H1 (cell line): ENCODE measurements at regions not wholly inside any gene's neighbourhood (a gene's known extent, or its start where the extent isn't known, plus 50 kb on each side); places are given as distances from the start of the nearest gene placed in this dataset.

Source experiments
- CTCF ChIA-PET: fragments of 300-600 bp; sonication (Branson Sonifier 250); formaldehyde crosslinking; loops from one replicate; lab custom pipeline; 2021; ENCODE audit not compliant: partially characterized antibody; lab: Charles Lee
- POLR2A ChIA-PET: fragments of 300-600 bp; sonication (Branson Sonifier 250); formaldehyde crosslinking; loops from one replicate; lab custom pipeline; 2021; ENCODE audit warnings: inconsistent platforms; ENCODE audit not compliant: partially characterized antibody; lab: Charles Lee
- DNase-seq, 2 experiments: peaks; one replicate each; pipeline versions ENCODE4 v3.0.0 to v3.0.0-alpha.2; 2010 to 2022; ENCODE audit warnings: low spot score in 2 of 2, low read depth in 1 of 2, mixed read lengths in 1 of 2
- FAIRE-seq: peaks from 2 replicates; lab custom pipeline; 2011; peaks lifted over from hg19 to GRCh38; lab: Jason Lieb, UNC
- H2AFZ ChIP-seq: 2 replicates; pipeline ENCODE4 v1.8.1; 2012; ENCODE audit warnings: low read length, inconsistent platforms
- H2AK5ac ChIP-seq: 2 replicates; pipeline ENCODE4 v1.6.1; 2013; ENCODE audit warnings: low read depth, low read length
- H2BK120ac ChIP-seq: replicated peaks from 2 replicates; pipeline ENCODE3; 2013; ENCODE audit warnings: low read depth, low read length, inconsistent platforms
- H2BK12ac ChIP-seq: 2 replicates; pipeline ENCODE4 v1.6.1; 2013; ENCODE audit warnings: low read depth, low read length
- H2BK15ac ChIP-seq: 2 replicates; pipeline ENCODE4 v1.6.1; 2013; ENCODE audit warnings: low read length
- H2BK20ac ChIP-seq: 2 replicates; pipeline ENCODE4 v1.6.1; 2013; ENCODE audit warnings: low read length
- H2BK5ac ChIP-seq: 2 replicates; pipeline ENCODE4 v1.6.1; 2013; ENCODE audit warnings: low read depth, low read length
- H3K14ac ChIP-seq: 2 replicates; pipeline ENCODE4 v1.6.1; 2013; ENCODE audit warnings: inconsistent platforms; ENCODE audit not compliant: insufficient read length
- H3K18ac ChIP-seq: 2 replicates; pipeline ENCODE4 v1.6.1; 2013; ENCODE audit warnings: low read length; ENCODE audit errors: extremely low read depth
- H3K23ac ChIP-seq: 2 replicates; pipeline ENCODE4 v1.6.1; 2013; ENCODE audit warnings: inconsistent platforms; ENCODE audit not compliant: insufficient read length
- H3K23me2 ChIP-seq: 2 replicates; pipeline ENCODE4 v1.6.1; 2013; ENCODE audit warnings: low read depth, low read length
- H3K27ac ChIP-seq: 2 replicates; pipeline ENCODE4 v1.6.1; 2011; ENCODE audit warnings: low read depth, low read length, inconsistent platforms
- H3K27me3 ChIP-seq, 4 experiments: replicated peaks in 1 of 4; 1 replicate in 1 of 4; 2 replicates in 3 of 4; pipeline versions ENCODE4 v1.6.1 to v1.8.1; 2011 to 2013; ENCODE audit warnings: low read length in 3 of 4, mild to moderate bottlenecking in 3 of 4, inconsistent platforms in 2 of 4, mixed read lengths in 2 of 4, moderate library complexity in 1 of 4; ENCODE audit not compliant: control insufficient read depth in 3 of 4, insufficient read depth in 3 of 4; ENCODE audit errors: extremely low read depth in 1 of 4
- H3K36me3 ChIP-seq, 4 experiments: 2 replicates each; pipeline versions ENCODE4 v1.6.1 to v1.8.1; 2011 to 2013; ENCODE audit warnings: mild to moderate bottlenecking in 4 of 4, low read length in 3 of 4, moderate library complexity in 2 of 4, control low read depth in 1 of 4, inconsistent platforms in 1 of 4; ENCODE audit not compliant: insufficient read depth in 4 of 4, control insufficient read depth in 2 of 4
- H3K4ac ChIP-seq: replicated peaks from 2 replicates; pipeline ENCODE3; 2013; ENCODE audit warnings: low read length, low read depth, mixed read lengths, inconsistent platforms; ENCODE audit not compliant: insufficient read length
- H3K4me1 ChIP-seq, 4 experiments: replicated peaks in 1 of 4; 1 replicate in 1 of 4; 2 replicates in 3 of 4; pipeline versions ENCODE4 v1.6.1 to v1.8.1; 2011 to 2013; ENCODE audit warnings: low read length in 3 of 4, inconsistent platforms in 2 of 4, mixed read lengths in 1 of 4; ENCODE audit not compliant: insufficient read depth in 4 of 4, control insufficient read depth in 3 of 4
- H3K4me2 ChIP-seq, 2 experiments: 2 replicates each; pipeline versions ENCODE4 v1.6.1 to v1.8.1; 2011 to 2013; ENCODE audit warnings: low read depth in 2 of 2, low read length in 2 of 2, control low read depth in 1 of 2, inconsistent platforms in 1 of 2, mild to moderate bottlenecking in 1 of 2; ENCODE audit not compliant: insufficient read depth in 1 of 2
- H3K4me3 ChIP-seq, 4 experiments: fragments of 200-600, 300-600 bp in 1 of 4; sonication (generic), shearing (Covaris generic), sonication (Bioruptor Twin) in 1 of 4; 2 replicates each; pipeline versions ENCODE4 v1.5.1 to v1.8.1; 2011 to 2016; ENCODE audit warnings: low read length in 4 of 4, low read depth in 3 of 4, control low read depth in 2 of 4, inconsistent platforms in 2 of 4, mild to moderate bottlenecking in 2 of 4, mixed read lengths in 1 of 4, moderate library complexity in 1 of 4; ENCODE audit not compliant: insufficient read depth in 2 of 4; ENCODE audit errors: extremely low read depth in 1 of 4
- H3K56ac ChIP-seq: replicated peaks from 2 replicates; pipeline ENCODE3; 2013; ENCODE audit warnings: low read depth, mild to moderate bottlenecking, mixed read lengths, low read length, inconsistent platforms; ENCODE audit not compliant: insufficient read length
- H3K79me1 ChIP-seq: 2 replicates; pipeline ENCODE4 v1.6.1; 2013; ENCODE audit warnings: low read depth, low read length, control low read depth
- H3K79me2 ChIP-seq, 2 experiments: 2 replicates each; pipeline versions ENCODE4 v1.6.1 to v1.8.1; 2012 to 2013; ENCODE audit warnings: low read length in 2 of 2, mild to moderate bottlenecking in 2 of 2, inconsistent platforms in 1 of 2; ENCODE audit not compliant: insufficient read depth in 2 of 2, control insufficient read depth in 1 of 2
- H3K9ac ChIP-seq, 4 experiments: replicated peaks in 1 of 4; 1 replicate in 1 of 4; 2 replicates in 3 of 4; pipeline versions ENCODE4 v1.6.1 to v1.8.1; 2011 to 2013; ENCODE audit warnings: low read depth in 3 of 4, low read length in 3 of 4, control low read depth in 2 of 4, mild to moderate bottlenecking in 2 of 4, moderate library complexity in 2 of 4, inconsistent platforms in 1 of 4; ENCODE audit errors: extremely low read depth in 1 of 4
- H3K9me3 ChIP-seq, 2 experiments: 2 replicates each; pipeline versions ENCODE4 v1.6.1 to v1.8.1; 2012 to 2013; ENCODE audit warnings: mild to moderate bottlenecking in 2 of 2, moderate library complexity in 2 of 2, control low read depth in 1 of 2, inconsistent platforms in 1 of 2, low read depth in 1 of 2, low read length in 1 of 2, mixed read lengths in 1 of 2; ENCODE audit not compliant: insufficient read depth in 2 of 2
- H4K20me1 ChIP-seq, 2 experiments: replicated peaks in 1 of 2; 2 replicates each; pipeline versions ENCODE3 to v1.8.1; 2011 to 2013; ENCODE audit warnings: inconsistent platforms in 2 of 2, low read length in 2 of 2, mild to moderate bottlenecking in 1 of 2; ENCODE audit not compliant: insufficient read depth in 2 of 2, control insufficient read depth in 1 of 2
- H4K5ac ChIP-seq: 2 replicates; pipeline ENCODE4 v1.6.1; 2013; ENCODE audit warnings: low read length, low read depth, mixed read lengths, inconsistent platforms; ENCODE audit not compliant: insufficient read length
- H4K8ac ChIP-seq: 2 replicates; pipeline ENCODE4 v1.8.0; 2013; ENCODE audit warnings: mild to moderate bottlenecking, moderate library complexity, low read length, inconsistent platforms; ENCODE audit not compliant: insufficient read depth; ENCODE audit errors: extremely low read depth
- H4K91ac ChIP-seq: replicated peaks from 2 replicates; pipeline ENCODE3; 2013; ENCODE audit warnings: low read length, mixed read lengths, inconsistent platforms; ENCODE audit not compliant: insufficient read length
- PHF8 ChIP-seq: fragments of 200-600 bp; sonication (generic); conservative IDR thresholded peaks from 2 replicates; pipeline ENCODE4 v1.7.1; 2012; ENCODE audit warnings: low read depth, mild to moderate bottlenecking, inconsistent platforms, low read length, moderate library complexity
- POU5F1 ChIP-seq: IDR thresholded peaks from 2 replicates; pipeline ENCODE4 v1.6.1; 2011; ENCODE audit warnings: low read depth, mild to moderate bottlenecking, low read length, moderate library complexity
- RBBP5 ChIP-seq: IDR thresholded peaks from 2 replicates; pipeline ENCODE4 v1.7.1; 2012; ENCODE audit warnings: low read depth, mild to moderate bottlenecking, inconsistent platforms, low read length, moderate library complexity, borderline replicate concordance
- SAP30 ChIP-seq: fragments of 300-600 bp; sonication (generic); IDR thresholded peaks from 2 replicates; pipeline ENCODE4 v1.7.1; 2012; ENCODE audit warnings: low read length, moderate library complexity, mild to moderate bottlenecking, inconsistent platforms; ENCODE audit not compliant: insufficient read depth, insufficient replicate concordance
- SIRT6 ChIP-seq: IDR thresholded peaks from one replicate; pipeline ENCODE4 v1.7.1; 2012; ENCODE audit warnings: low read length, inconsistent platforms
- WGBS, 2 experiments: shearing (Covaris generic) in 1 of 2; methylation state at CpG; one replicate each; pipeline versions ENCODE4 v1.1.6 to v1.1.7; 2013 to 2015; ENCODE audit warnings: low lambda C conversion rate in 2 of 2, mixed read lengths in 2 of 2, inconsistent platforms in 1 of 2, low coverage in 1 of 2, missing lambda C conversion rate in 1 of 2; ENCODE audit not compliant: insufficient replicate concordance in 2 of 2, insufficient coverage in 1 of 2, insufficient read length in 1 of 2; ENCODE audit errors: extremely low coverage in 1 of 2, missing lambda C conversion rate in 1 of 2; 5-methylcytosine and 5-hydroxymethylcytosine counted together

DNA sequence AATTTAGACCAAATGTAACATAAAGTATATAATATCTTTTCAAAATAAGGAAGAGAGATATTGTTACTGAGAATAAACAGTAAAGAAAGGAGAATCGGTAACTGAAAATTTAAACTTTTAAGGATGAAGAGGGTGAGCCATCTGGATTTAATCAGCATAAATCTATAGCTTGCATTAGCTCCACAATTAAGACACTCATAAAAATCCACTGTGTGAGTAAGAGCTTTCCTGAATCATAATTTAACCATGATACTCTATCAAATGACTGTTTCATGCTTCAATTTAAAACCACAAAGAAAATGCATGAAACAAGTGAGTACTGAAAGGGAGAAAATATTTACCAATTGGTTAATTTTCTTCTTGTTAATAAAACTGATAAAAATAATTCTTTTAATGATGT lies 951.5 kb upstream of the SLIT2 start:
- Histone ChIP-seq H3K9me3 (no peaks in the 10 kb centered on the region), H3K23me2 (no peaks in the 10 kb centered on the region), H2BK120ac (no peak overlapping the region), H3K36me3 (no peaks in the 10 kb centered on the region), H2BK20ac (no peak overlapping the region), H4K20me1 (no peaks in the 10 kb centered on the region), H3K4ac (no peak overlapping the region), H3K23ac (no peak overlapping the region), H3K79me2 (no peaks in the 10 kb centered on the region), H2BK15ac (no peak overlapping the region), H4K5ac (no peak overlapping the region), H3K27ac (no peak overlapping the region), H3K14ac (no peak overlapping the region), H3K9ac (no peak overlapping the region), H4K8ac (no peak overlapping the region), H3K4me3 (no peak overlapping the region), H3K4me1 (no peaks in the 10 kb centered on the region), H2AFZ (no peak overlapping the region), H2BK12ac (no peak overlapping the region), H2BK5ac (no peak overlapping the region), H3K56ac (no peak overlapping the region), H3K27me3 (no peaks in the 10 kb centered on the region), H3K18ac (no peak overlapping the region), H3K4me2 (no peak overlapping the region), H4K91ac (no peak overlapping the region), H2AK5ac (no peak overlapping the region), H3K79me1 (no peaks in the 10 kb centered on the region)
- DNase-seq (no peak), FAIRE-seq (no peak)
- POLR2A ChIA-PET: no interaction called here
- CTCF ChIA-PET: no interaction called here
- WGBS, 2 experiments: 83% methylated on average over 1 of the region's 1 CpG; no CpG with 5 or more reads in 1 of the 2 experiments
- TF ChIP-seq SAP30: no peak
- TF ChIP-seq RBBP5: no peak
- no peak for TF ChIP-seq PHF8
- no peak for TF ChIP-seq POU5F1
- no peak for TF ChIP-seq SIRT6
